Neural cell (in vitro differentiated cells): ENCODE measurements at regions not wholly inside any gene's neighbourhood (a gene's known extent, or its start where the extent isn't known, plus 50 kb on each side); places are given as distances from the start of the nearest gene placed in this dataset.

Source experiments
- CTCF ChIP-seq: fragments of 450-650 bp; IDR thresholded peaks from 2 replicates; pipeline ENCODE4 v1.5.1; 2014; ENCODE audit warnings: antibody characterized with exemption, mild to moderate bottlenecking, moderate library complexity; ENCODE audit not compliant: poor library complexity, severe bottlenecking
- EP300 ChIP-seq: fragments of 450-650 bp; conservative IDR thresholded peaks from 2 replicates; pipeline ENCODE4 v1.6.1; 2014; ENCODE audit warnings: antibody characterized with exemption, mild to moderate bottlenecking, moderate library complexity; ENCODE audit not compliant: poor library complexity, severe bottlenecking
- POLR2AphosphoS5 ChIP-seq: IDR thresholded peaks from 2 replicates; pipeline ENCODE4 v1.6.1; 2012
- RAD21 ChIP-seq: fragments of 450-650 bp; conservative IDR thresholded peaks from 2 replicates; pipeline ENCODE4 v1.6.1; 2014; ENCODE audit warnings: antibody characterized with exemption, mild to moderate bottlenecking, moderate library complexity
- REST ChIP-seq: IDR thresholded peaks from 2 replicates; pipeline ENCODE4 v1.6.1; 2012; ENCODE audit warnings: borderline replicate concordance
- SMC3 ChIP-seq: fragments of 450-650 bp; conservative IDR thresholded peaks from 2 replicates; pipeline ENCODE4 v1.6.1; 2014; ENCODE audit warnings: antibody characterized with exemption, mild to moderate bottlenecking, moderate library complexity; ENCODE audit not compliant: poor library complexity
- TAF1 ChIP-seq: IDR thresholded peaks from 2 replicates; pipeline ENCODE4 v1.6.1; 2012; ENCODE audit warnings: low read depth

- TF ChIP-seq REST (no peak), CTCF (no peak), SMC3 (no peak), RAD21 (no peak), POLR2AphosphoS5 (no peak), EP300 (no peak), TAF1 (no peak)
These were observed 196.7 kb downstream of the KLF6 start for GRCh38 chr10:3588346-3588745.
